ENCODE measurements at regions not wholly inside any gene's neighbourhood (a gene's known extent, or its start where the extent isn't known, plus 50 kb on each side); places are given as distances from the start of the nearest gene placed in this dataset.

DNA sequence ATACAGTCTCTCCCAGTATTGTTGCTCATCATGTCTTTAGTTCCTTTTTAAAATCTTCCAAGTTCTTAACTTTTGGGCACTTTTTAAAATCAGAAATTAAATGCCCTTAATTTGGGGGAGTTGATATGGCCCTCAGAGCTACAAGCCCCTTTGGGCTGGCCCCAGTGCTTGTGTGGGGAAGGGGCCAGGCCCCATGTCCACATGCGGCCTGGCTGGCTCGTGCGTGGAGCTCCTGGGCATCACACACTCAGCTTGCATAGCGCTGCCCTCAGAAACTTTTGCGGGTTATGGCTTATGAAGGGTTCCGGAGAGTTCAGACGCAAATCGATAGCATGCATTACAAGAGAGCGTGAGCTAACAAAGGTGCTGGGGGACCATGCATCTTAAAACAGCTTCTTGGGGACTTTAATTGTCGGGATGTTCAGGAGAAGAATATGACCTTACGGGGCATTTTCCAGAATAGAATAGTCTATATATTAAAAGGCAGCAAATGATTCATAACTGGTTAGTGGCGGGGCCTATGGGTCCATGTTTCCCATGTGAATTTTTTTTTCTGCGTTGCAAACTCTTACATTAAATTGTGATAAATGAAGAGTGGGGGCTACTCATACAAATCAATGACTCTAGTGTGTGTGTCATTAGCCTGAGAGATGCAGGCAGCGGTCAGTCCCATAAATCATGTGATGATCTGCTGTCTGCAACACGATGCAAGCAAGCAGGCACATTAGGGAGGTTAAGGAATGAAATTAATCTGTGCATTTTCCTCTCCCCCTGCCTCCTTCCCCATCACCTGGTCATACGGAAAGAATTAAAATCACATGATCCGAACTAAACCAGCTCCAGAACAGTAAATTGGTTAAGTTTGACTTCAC is 185.8 kb upstream of the TSHZ3 start:
- TF ChIP-seq ZC3H10 (CRISPR knock-in tag; IDR thresholded peaks at IDR 0.05) (no peak), TCF4 (CRISPR knock-in tag; IDR thresholded peaks at IDR 0.05; ENCODE audit: borderline replicate concordance) (no peak), ZFP30 (CRISPR knock-in tag; IDR thresholded peaks at IDR 0.05) (no peak), RARB (CRISPR knock-in tag; IDR thresholded peaks at IDR 0.05) (no peak), ESRRG (CRISPR knock-in tag; IDR thresholded peaks at IDR 0.05) (no peak), ZNF70 (CRISPR knock-in tag; IDR thresholded peaks at IDR 0.05) (no peak), ZNF8 (CRISPR knock-in tag; IDR thresholded peaks at IDR 0.05) (no peak), GLIS3 (CRISPR knock-in tag; IDR thresholded peaks at IDR 0.05) (no peak), CSDC2 (CRISPR knock-in tag; IDR thresholded peaks at IDR 0.05) (no peak)
- TF ChIP-seq, protein P1, sequence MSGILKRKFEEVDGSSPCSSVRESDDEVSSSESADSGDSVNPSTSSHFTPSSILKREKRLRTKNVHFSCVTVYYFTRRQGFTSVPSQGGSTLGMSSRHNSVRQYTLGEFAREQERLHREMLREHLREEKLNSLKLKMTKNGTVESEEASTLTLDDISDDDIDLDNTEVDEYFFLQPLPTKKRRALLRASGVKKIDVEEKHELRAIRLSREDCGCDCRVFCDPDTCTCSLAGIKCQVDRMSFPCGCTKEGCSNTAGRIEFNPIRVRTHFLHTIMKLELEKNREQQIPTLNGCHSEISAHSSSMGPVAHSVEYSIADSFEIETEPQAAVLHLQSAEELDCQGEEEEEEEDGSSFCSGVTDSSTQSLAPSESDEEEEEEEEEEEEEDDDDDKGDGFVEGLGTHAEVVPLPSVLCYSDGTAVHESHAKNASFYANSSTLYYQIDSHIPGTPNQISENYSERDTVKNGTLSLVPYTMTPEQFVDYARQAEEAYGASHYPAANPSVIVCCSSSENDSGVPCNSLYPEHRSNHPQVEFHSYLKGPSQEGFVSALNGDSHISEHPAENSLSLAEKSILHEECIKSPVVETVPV (CRISPR knock-in tag; IDR thresholded peaks at IDR 0.05): no peak
- ATAC-seq: no peak

DNA sequence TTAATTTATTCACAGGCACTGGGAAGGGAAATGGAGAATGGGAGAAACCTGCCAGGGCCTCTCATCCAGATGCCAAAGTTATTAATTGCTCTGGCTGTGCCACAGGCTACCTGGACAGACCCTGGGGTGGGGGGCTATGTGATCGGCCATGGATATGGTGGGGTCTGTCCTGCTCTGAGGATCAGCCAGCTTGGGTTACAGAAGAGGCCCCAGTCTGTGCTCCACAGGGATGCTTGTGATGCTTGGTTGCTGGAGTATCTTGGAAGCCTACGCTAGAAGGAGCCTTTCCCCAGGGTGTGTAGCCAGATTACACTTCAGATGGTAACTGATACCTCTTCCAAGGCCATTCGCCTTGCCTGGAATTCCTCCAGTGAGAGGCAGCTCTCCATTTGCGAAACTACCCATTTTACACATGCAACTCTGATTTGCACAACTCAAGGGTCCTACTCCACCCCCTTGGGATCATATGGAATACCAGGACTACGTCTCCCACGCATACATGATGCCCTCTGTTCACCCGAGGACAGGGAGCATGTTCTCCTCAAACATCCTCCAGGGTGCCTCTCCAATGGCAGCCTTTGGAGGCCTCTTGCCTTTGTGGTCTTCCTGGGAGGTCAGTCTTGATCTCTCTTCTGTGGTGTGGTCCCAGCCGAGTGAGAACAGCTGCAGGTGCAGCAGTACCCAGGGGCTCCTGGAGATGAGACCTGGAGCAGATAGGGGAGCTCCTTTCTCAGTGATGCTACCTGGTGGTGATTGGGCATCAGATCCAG is 186.6 kb upstream of the TSHZ3 start:
- no peak for ATAC-seq
- TF ChIP-seq OSR1 (CRISPR knock-in tag; IDR thresholded peaks at IDR 0.05): no peak
- TF ChIP-seq ZNF70 (CRISPR knock-in tag; IDR thresholded peaks at IDR 0.05): no peak
- no peak for TF ChIP-seq RARB (CRISPR knock-in tag; IDR thresholded peaks at IDR 0.05)
- no peak for TF ChIP-seq ZNF8 (CRISPR knock-in tag; IDR thresholded peaks at IDR 0.05)
- TF ChIP-seq GLIS3 (CRISPR knock-in tag; IDR thresholded peaks at IDR 0.05): no peak
- TF ChIP-seq ISL1 (CRISPR knock-in tag; IDR thresholded peaks at IDR 0.05): no peak
- TF ChIP-seq, protein P2, sequence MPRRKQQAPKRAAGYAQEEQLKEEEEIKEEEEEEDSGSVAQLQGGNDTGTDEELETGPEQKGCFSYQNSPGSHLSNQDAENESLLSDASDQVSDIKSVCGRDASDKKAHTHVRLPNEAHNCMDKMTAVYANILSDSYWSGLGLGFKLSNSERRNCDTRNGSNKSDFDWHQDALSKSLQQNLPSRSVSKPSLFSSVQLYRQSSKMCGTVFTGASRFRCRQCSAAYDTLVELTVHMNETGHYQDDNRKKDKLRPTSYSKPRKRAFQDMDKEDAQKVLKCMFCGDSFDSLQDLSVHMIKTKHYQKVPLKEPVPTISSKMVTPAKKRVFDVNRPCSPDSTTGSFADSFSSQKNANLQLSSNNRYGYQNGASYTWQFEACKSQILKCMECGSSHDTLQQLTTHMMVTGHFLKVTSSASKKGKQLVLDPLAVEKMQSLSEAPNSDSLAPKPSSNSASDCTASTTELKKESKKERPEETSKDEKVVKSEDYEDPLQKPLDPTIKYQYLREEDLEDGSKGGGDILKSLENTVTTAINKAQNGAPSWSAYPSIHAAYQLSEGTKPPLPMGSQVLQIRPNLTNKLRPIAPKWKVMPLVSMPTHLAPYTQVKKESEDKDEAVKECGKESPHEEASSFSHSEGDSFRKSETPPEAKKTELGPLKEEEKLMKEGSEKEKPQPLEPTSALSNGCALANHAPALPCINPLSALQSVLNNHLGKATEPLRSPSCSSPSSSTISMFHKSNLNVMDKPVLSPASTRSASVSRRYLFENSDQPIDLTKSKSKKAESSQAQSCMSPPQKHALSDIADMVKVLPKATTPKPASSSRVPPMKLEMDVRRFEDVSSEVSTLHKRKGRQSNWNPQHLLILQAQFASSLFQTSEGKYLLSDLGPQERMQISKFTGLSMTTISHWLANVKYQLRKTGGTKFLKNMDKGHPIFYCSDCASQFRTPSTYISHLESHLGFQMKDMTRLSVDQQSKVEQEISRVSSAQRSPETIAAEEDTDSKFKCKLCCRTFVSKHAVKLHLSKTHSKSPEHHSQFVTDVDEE (CRISPR knock-in tag; IDR thresholded peaks at IDR 0.05): no peak
- no peak for TF ChIP-seq TCF4 (CRISPR knock-in tag; IDR thresholded peaks at IDR 0.05; ENCODE audit: borderline replicate concordance)
- TF ChIP-seq ESRRG (CRISPR knock-in tag; IDR thresholded peaks at IDR 0.05): no peak
- no peak for TF ChIP-seq ZFP30 (CRISPR knock-in tag; IDR thresholded peaks at IDR 0.05)
- TF ChIP-seq, protein P3, sequence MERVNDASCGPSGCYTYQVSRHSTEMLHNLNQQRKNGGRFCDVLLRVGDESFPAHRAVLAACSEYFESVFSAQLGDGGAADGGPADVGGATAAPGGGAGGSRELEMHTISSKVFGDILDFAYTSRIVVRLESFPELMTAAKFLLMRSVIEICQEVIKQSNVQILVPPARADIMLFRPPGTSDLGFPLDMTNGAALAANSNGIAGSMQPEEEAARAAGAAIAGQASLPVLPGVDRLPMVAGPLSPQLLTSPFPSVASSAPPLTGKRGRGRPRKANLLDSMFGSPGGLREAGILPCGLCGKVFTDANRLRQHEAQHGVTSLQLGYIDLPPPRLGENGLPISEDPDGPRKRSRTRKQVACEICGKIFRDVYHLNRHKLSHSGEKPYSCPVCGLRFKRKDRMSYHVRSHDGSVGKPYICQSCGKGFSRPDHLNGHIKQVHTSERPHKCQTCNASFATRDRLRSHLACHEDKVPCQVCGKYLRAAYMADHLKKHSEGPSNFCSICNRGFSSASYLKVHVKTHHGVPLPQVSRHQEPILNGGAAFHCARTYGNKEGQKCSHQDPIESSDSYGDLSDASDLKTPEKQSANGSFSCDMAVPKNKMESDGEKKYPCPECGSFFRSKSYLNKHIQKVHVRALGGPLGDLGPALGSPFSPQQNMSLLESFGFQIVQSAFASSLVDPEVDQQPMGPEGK (CRISPR knock-in tag; IDR thresholded peaks at IDR 0.05; ENCODE audit: borderline replicate concordance): no peak
- TF ChIP-seq BACH2 (CRISPR knock-in tag; IDR thresholded peaks at IDR 0.05; ENCODE audit: borderline replicate concordance): no peak
- no peak for TF ChIP-seq SNAI2 (CRISPR knock-in tag; IDR thresholded peaks at IDR 0.05)
- TF ChIP-seq, protein P1 (CRISPR knock-in tag; IDR thresholded peaks at IDR 0.05): no peak

DNA sequence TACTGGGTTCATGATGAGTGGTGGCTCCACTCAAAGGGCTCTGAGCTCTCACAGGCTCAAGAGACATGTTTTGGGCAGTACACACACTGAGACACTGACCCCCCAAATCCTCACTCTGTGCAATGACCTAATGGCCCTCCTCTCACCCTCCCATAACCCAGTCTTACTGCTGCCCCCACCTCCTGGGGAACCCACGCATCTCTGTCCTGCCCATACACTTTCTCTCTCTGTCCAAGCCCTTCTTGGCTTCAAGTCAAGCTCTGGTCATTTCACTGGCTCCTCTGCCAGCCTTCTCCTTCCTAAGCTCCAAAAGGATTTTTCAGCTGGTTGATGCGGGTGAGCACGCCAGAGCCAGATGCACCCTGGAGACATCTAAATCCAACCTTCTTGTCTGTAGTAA is 187.9 kb upstream of the TSHZ3 start:
- no peak for ATAC-seq
- TF ChIP-seq PPARA (CRISPR knock-in tag; IDR thresholded peaks at IDR 0.05; ENCODE audit: borderline replicate concordance) (no peak), ISL1 (CRISPR knock-in tag; IDR thresholded peaks at IDR 0.05) (no peak), TOX (CRISPR knock-in tag; IDR thresholded peaks at IDR 0.05; ENCODE audit: borderline replicate concordance) (no peak), ZNF70 (CRISPR knock-in tag; IDR thresholded peaks at IDR 0.05) (no peak), BACH2 (CRISPR knock-in tag; IDR thresholded peaks at IDR 0.05; ENCODE audit: borderline replicate concordance) (no peak), ZNF565 (CRISPR knock-in tag; conservative IDR thresholded peaks at IDR 0.05; ENCODE audit: low read depth) (no peak)
- TF ChIP-seq, protein P2 (CRISPR knock-in tag; IDR thresholded peaks at IDR 0.05): no peak
- TF ChIP-seq, protein P3 (CRISPR knock-in tag; IDR thresholded peaks at IDR 0.05; ENCODE audit: borderline replicate concordance): no peak
- TF ChIP-seq, protein P4, sequence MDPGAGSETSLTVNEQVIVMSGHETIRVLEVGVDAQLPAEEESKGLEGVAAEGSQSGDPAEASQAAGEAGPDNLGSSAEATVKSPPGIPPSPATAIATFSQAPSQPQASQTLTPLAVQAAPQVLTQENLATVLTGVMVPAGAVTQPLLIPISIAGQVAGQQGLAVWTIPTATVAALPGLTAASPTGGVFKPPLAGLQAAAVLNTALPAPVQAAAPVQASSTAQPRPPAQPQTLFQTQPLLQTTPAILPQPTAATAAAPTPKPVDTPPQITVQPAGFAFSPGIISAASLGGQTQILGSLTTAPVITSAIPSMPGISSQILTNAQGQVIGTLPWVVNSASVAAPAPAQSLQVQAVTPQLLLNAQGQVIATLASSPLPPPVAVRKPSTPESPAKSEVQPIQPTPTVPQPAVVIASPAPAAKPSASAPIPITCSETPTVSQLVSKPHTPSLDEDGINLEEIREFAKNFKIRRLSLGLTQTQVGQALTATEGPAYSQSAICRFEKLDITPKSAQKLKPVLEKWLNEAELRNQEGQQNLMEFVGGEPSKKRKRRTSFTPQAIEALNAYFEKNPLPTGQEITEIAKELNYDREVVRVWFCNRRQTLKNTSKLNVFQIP (CRISPR knock-in tag; IDR thresholded peaks at IDR 0.05; ENCODE audit: borderline replicate concordance, low read depth): no peak
